Right lobe of liver (tissue), 6 donors: ENCODE measurements at regions not wholly inside any gene's neighbourhood (a gene's known extent, or its start where the extent isn't known, plus 50 kb on each side); places are given as distances from the start of the nearest gene placed in this dataset.
"Not testable (repeated sequence)": the region's sequence is repeated elsewhere in the genome, so short reads cannot be mapped to it uniquely, and the experiment has no call there.

Source experiments
- ATAC-seq, 4 donors: fragments of 200-7000 bp; cut with Tn5 transposase; one replicate each; pipeline ENCODE4 v1.9.1; 2020; ENCODE audit warnings: mild to moderate bottlenecking in 4 of 4, moderate library complexity in 4 of 4
- DNase-seq, 3 donors: peaks; one replicate each; pipeline ENCODE4 v3.0.0-alpha.2; 2020
- H3K27ac ChIP-seq, 3 donors: fragments of 200-600 bp; one replicate each; pipeline ENCODE4 v1.8.0; 2022
- H3K27me3 ChIP-seq, 2 donors: fragments of 200-600 bp; one replicate each; pipeline ENCODE4 v1.8.0; 2022
- H3K36me3 ChIP-seq, 4 donors: fragments of 200-600 bp; sonication (generic) in 1 of 4; one replicate each; pipeline versions ENCODE4 v1.5.1 to v1.8.0; 2017 to 2022; ENCODE audit warnings: control low read depth in 1 of 4
- H3K4me1 ChIP-seq, 4 donors: fragments of 200-600 bp; sonication (generic) in 1 of 4; one replicate each; pipeline versions ENCODE4 v1.5.1 to v1.8.0; 2017 to 2022; ENCODE audit warnings: control low read depth in 1 of 4
- H3K4me3 ChIP-seq, 3 donors: fragments of 200-600 bp; one replicate each; pipeline ENCODE4 v1.8.0; 2022
- H3K9me3 ChIP-seq, 4 donors: fragments of 200-600 bp; sonication (generic) in 1 of 4; one replicate each; pipeline versions ENCODE4 v1.5.1 to v1.8.0; 2017 to 2022; ENCODE audit warnings: control low read depth in 1 of 4
- WGBS: methylation state at CpG from one replicate; pipeline ENCODE4 v1.1.6; 2018; ENCODE audit warnings: low coverage, low lambda C conversion rate; ENCODE audit not compliant: insufficient coverage; ENCODE audit errors: missing lambda C conversion rate; 5-methylcytosine and 5-hydroxymethylcytosine counted together
- intact Hi-C, 2 donors: fragments of 100-400 bp; cut with DNase I; formaldehyde crosslinking; loops; one replicate each; pipeline versions ENCODE4 v1.11.2 to v1.14.1; 2022
- donor health status: DM: no; HTN: yes; CAD: no.
- donor health status: DM: no; HTN: no; CAD: no.
- donor health status: DM: no; HTN: no; CAD: no.
- donor health status: DM: no; HTN: yes; CAD: no.
- donor health status: DM: no; HTN: yes; CAD: no.

DNA sequence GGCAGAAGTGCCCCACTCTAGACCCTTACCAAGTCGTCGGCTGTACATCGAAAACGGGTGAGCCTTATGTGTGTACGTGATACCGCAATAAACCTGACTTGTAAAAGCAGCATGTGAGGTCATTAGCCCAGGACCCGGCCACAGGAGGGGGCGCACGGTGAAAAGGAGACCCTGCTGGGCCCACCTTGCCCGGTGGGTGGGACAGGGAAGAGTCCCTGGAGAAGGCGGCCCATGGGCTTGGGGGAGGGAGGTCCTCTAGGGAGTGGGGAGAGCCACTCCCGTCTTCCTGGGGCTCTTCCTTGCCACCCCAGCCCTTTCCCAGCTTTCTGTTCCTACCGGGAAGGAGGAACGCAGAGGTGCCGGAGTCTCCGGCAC is 188.8 kb downstream of the NPIPB11 start:
- DNase-seq, intact Hi-C loops, H3K27ac ChIP-seq, H3K9me3 ChIP-seq, H3K4me3 ChIP-seq, ATAC-seq, H3K27me3 ChIP-seq, H3K36me3 ChIP-seq, H3K4me1 ChIP-seq: not testable (repeated sequence)
- WGBS: 85% methylated on average over 11 of the region's 16 CpGs

DNA sequence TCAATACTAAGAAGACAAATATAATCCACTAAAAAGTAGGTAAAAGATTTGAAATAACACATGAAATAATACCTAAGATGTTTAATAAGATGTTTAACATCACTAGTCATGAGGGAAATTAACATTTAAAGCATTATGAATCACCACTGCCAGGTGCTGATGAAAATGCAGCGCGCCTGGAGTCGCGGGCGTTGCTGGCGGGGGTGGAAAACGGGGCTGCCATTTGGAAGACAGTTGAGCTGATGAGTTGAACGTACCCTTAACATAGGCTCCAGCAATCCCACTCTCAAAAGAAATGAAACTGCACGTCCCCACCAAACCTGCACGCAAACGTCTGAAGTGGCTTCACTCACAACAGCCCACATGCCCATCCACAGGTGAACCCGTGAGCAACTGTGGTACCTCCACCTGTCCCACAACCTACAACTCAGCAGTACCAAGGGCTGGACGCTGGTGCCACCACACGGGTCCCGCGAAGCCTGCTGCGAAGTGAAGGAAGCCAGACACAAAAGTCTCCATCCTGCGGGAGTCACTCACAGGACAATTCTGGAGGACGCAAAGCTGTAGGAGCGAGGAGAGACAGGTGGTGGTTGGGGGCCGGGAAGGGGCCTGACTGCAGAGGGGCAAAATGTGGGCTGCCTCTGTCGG is 189.3 kb downstream of the NPIPB11 start:
- ATAC-seq, H3K9me3 ChIP-seq, intact Hi-C loops, H3K4me1 ChIP-seq, H3K27me3 ChIP-seq, DNase-seq, H3K4me3 ChIP-seq, H3K27ac ChIP-seq, H3K36me3 ChIP-seq: not testable (repeated sequence)
- 95% methylated on average over 12 of the region's 22 CpGs for WGBS

- H3K27me3 ChIP-seq, ATAC-seq, H3K9me3 ChIP-seq, DNase-seq, H3K27ac ChIP-seq, H3K4me1 ChIP-seq, H3K36me3 ChIP-seq, H3K4me3 ChIP-seq, intact Hi-C loops: not testable (repeated sequence)
- 85% methylated on average over 3 of the region's 3 CpGs for WGBS
Measured at GRCh38 chr16:29213770-29214169, 192.7 kb downstream of the NPIPB11 start.

DNA sequence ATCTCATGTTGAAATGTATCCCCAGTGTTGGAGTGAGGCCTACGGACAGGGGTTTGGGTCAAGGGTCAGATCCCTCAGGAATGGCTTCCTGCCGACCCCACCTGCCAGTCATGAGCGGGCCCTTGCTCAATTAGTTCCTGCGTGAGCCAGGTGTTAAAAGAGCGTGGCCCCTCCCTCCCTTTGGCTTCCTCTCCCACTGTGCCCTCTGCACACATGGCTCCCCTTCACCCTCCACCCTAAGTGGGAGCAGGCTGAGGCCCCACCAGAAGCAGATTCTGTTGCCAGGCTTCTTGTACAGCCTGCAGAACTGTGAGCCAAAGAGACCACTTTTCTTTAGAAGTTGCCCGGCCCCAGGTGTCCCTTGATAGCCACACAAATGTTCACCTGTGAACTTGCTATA is 193.3 kb downstream of the NPIPB11 start:
- H3K4me3 ChIP-seq, intact Hi-C loops, H3K27me3 ChIP-seq, H3K36me3 ChIP-seq, H3K4me1 ChIP-seq, H3K9me3 ChIP-seq, ATAC-seq, H3K27ac ChIP-seq: not testable (repeated sequence)
- DNase-seq: peak in 1 of 3 donors; percentile 25
- no CpG with 5 or more reads among the region's 6 CpGs for WGBS

GRCh38 chr16:29212084-29213027 is 194.2 kb downstream of the NPIPB11 start:
- ATAC-seq: peak in 2 of 4 donors; percentile 15 to 37
- H3K9me3 ChIP-seq, intact Hi-C loops, H3K27me3 ChIP-seq, H3K36me3 ChIP-seq, H3K27ac ChIP-seq, H3K4me3 ChIP-seq, H3K4me1 ChIP-seq: not testable (repeated sequence)
- 71% methylated on average over 4 of the region's 21 CpGs for WGBS
- DNase-seq: peak in 2 of 3 donors; percentile 6 to 38

GRCh38 chr16:29211456-29211855 is 195.1 kb downstream of the NPIPB11 start:
- intact Hi-C loops, H3K27me3 ChIP-seq, ATAC-seq, H3K27ac ChIP-seq, H3K4me3 ChIP-seq, H3K4me1 ChIP-seq, H3K36me3 ChIP-seq, H3K9me3 ChIP-seq: not testable (repeated sequence)
- 81% methylated on average over 10 of the region's 12 CpGs for WGBS
- peak in 1 of 3 donors; percentile 35 for DNase-seq

GRCh38 chr16:29210299-29211150 is 196.0 kb downstream of the NPIPB11 start:
- intact Hi-C loops, H3K4me3 ChIP-seq, H3K27ac ChIP-seq, H3K9me3 ChIP-seq, H3K27me3 ChIP-seq, H3K36me3 ChIP-seq, H3K4me1 ChIP-seq: not testable (repeated sequence)
- DNase-seq: peak in 2 of 3 donors; percentile 11 to 29
- ATAC-seq: peak in 1 of 4 donors; percentile 21
- 85% methylated on average over 12 of the region's 25 CpGs for WGBS

DNA sequence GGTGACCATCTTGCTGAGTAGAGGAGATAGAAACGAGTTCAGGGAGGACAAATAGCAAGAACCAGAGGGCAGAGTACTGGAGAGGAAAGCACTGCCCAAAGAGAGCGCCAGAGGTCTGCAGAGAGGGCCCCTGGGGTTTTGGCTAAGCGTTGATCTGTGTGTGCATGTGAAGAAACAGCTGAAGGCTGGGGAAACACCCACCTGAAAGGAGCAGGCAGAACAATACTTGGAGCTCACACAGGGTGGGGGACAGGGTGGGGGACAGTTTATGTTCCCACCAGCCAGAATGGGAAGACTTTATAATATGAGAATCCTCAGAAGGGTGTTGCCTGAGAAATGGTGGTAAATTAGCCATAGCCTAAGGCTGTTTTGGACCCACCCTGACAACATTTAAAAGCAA is 200.4 kb downstream of the NPIPB11 start:
- H3K4me3 ChIP-seq, intact Hi-C loops, H3K27me3 ChIP-seq, H3K27ac ChIP-seq, ATAC-seq, H3K36me3 ChIP-seq, H3K9me3 ChIP-seq: not testable (repeated sequence)
- peaks cover 0 to 13% (median 0%) of the 10 kb centered on the region in 4 donors for H3K4me1 ChIP-seq
- DNase-seq: peak in 1 of 3 donors; percentile 5
- 61% methylated on average over 3 of the region's 3 CpGs for WGBS

DNA sequence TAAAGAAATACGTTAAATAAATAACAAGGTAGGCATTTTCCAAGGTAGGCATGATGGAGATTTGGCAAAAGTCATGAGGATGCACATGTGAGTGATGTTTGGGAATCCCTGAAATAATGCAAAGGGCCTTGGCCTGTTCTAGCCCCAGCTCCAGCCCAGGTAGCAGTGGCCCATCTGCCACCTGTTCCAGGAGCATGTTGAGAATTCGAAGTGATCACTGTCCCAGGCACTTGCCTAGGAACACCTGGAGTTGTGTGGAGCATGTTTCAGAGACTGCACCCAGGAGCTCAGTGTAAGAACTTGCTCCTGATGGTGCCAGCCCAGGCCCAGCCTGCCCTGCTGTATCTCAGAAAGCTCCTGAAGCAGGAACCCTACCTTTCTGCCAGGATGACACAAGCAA is 201.4 kb downstream of the NPIPB11 start:
- H3K9me3 ChIP-seq, intact Hi-C loops, H3K4me3 ChIP-seq, ATAC-seq, H3K27ac ChIP-seq, H3K27me3 ChIP-seq, H3K36me3 ChIP-seq: not testable (repeated sequence)
- peak in 2 of 3 donors; percentile 3 to 27 for DNase-seq
- 100% methylated on average over 1 of the region's 2 CpGs for WGBS
- peaks cover 0 to 13% (median 0%) of the 10 kb centered on the region in 4 donors for H3K4me1 ChIP-seq
